GM19455 (cell line): ENCODE measurements at regions not wholly inside any gene's neighbourhood (a gene's known extent, or its start where the extent isn't known, plus 50 kb on each side); places are given as distances from the start of the nearest gene placed in this dataset.
"Not testable (repeated sequence)": the region's sequence is repeated elsewhere in the genome, so short reads cannot be mapped to it uniquely, and the experiment has no call there.

ENCODE experiments used
- ATAC-seq: cut with Tn5 transposase; IDR thresholded peaks from one replicate; pipeline ENCODE4 v1.9.1; 2021; ENCODE audit not compliant: unreplicated experiment

GRCh38 chr2:87477669-87478428, 270.0 kb upstream of the PLGLB2 start:
- not testable (repeated sequence) for ATAC-seq

GRCh38 chr2:87478911-87479310, 269.0 kb upstream of the PLGLB2 start:
- ATAC-seq, result not testable (repeated sequence)

- ATAC-seq, result not testable (repeated sequence)
These were observed 264.7 kb upstream of the PLGLB2 start for GRCh38 chr2:87483093-87483680.

- not testable (repeated sequence) for ATAC-seq
These were observed 263.5 kb upstream of the PLGLB2 start for GRCh38 chr2:87484363-87484762.

GRCh38 chr2:87485455-87485854, 262.4 kb upstream of the PLGLB2 start:
- not testable (repeated sequence) for ATAC-seq

GRCh38 chr2:87485884-87486283, 262.0 kb upstream of the PLGLB2 start:
- ATAC-seq, result peak; percentile 86

- ATAC-seq, result not testable (repeated sequence)
These were observed 261.5 kb upstream of the PLGLB2 start for GRCh38 chr2:87486413-87486812.

GRCh38 chr2:87488021-87488420, 259.9 kb upstream of the PLGLB2 start:
- not testable (repeated sequence) for ATAC-seq

GRCh38 chr2:87488991-87489390, 258.9 kb upstream of the PLGLB2 start:
- not testable (repeated sequence) for ATAC-seq

GRCh38 chr2:87494846-87495245, 253.0 kb upstream of the PLGLB2 start:
- not testable (repeated sequence) for ATAC-seq

- ATAC-seq, result not testable (repeated sequence)
These were observed 252.4 kb upstream of the PLGLB2 start for GRCh38 chr2:87495455-87495854.

- peak; percentile 78 for ATAC-seq
These were observed 251.6 kb upstream of the PLGLB2 start for GRCh38 chr2:87496036-87497006.

GRCh38 chr2:87497135-87497534, 250.8 kb upstream of the PLGLB2 start:
- ATAC-seq, result not testable (repeated sequence)

GRCh38 chr2:87497700-87498099, 250.2 kb upstream of the PLGLB2 start:
- not testable (repeated sequence) for ATAC-seq

GRCh38 chr2:87498169-87498853, 249.6 kb upstream of the PLGLB2 start:
- ATAC-seq, result peak; percentile 64

GRCh38 chr2:87498854-87499238, 249.0 kb upstream of the PLGLB2 start:
- not testable (repeated sequence) for ATAC-seq

GRCh38 chr2:87499860-87500259, 248.0 kb upstream of the PLGLB2 start:
- ATAC-seq, result not testable (repeated sequence)

- not testable (repeated sequence) for ATAC-seq
These were observed 247.5 kb upstream of the PLGLB2 start for GRCh38 chr2:87500421-87500820.

GRCh38 chr2:87500951-87501350, 246.9 kb upstream of the PLGLB2 start:
- not testable (repeated sequence) for ATAC-seq

- not testable (repeated sequence) for ATAC-seq
These were observed 244.9 kb upstream of the PLGLB2 start for GRCh38 chr2:87502948-87503347.

- not testable (repeated sequence) for ATAC-seq
These were observed 242.6 kb upstream of the PLGLB2 start for GRCh38 chr2:87505239-87505638.
